GM19023 (cell line): ENCODE measurements at regions not wholly inside any gene's neighbourhood (a gene's known extent, or its start where the extent isn't known, plus 50 kb on each side); places are given as distances from the start of the nearest gene placed in this dataset.
"Not testable (repeated sequence)": the region's sequence is repeated elsewhere in the genome, so short reads cannot be mapped to it uniquely, and the experiment has no call there.

Source experiments
- ATAC-seq: cut with Tn5 transposase; IDR thresholded peaks from one replicate; pipeline ENCODE4 v1.9.1; 2021; ENCODE audit warnings: mild to moderate bottlenecking, moderate library complexity; ENCODE audit not compliant: unreplicated experiment

DNA sequence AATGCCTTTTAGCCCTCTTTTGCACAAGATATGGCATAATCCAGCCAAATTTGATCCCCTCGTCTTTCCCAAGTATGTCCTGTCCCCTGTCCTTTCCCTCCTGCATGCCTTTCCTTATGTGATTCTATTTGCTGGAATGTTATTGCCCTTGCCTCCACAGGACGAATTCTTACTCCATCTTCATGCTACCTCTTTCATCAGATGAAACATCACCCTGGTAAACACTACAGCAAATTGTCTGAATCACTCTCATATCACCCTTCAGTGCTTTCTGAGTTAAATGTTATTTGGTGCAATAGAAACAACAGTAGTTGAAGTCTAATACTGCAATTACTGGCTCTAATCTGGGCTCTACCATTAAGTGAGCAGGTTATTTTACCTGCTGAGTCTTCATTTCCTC lies 52.2 kb upstream of the FAT1 start:
- no peak for ATAC-seq

GRCh38 chr4:186778134-186778533 lies 54.5 kb upstream of the FAT1 start:
- ATAC-seq, result no peak

DNA sequence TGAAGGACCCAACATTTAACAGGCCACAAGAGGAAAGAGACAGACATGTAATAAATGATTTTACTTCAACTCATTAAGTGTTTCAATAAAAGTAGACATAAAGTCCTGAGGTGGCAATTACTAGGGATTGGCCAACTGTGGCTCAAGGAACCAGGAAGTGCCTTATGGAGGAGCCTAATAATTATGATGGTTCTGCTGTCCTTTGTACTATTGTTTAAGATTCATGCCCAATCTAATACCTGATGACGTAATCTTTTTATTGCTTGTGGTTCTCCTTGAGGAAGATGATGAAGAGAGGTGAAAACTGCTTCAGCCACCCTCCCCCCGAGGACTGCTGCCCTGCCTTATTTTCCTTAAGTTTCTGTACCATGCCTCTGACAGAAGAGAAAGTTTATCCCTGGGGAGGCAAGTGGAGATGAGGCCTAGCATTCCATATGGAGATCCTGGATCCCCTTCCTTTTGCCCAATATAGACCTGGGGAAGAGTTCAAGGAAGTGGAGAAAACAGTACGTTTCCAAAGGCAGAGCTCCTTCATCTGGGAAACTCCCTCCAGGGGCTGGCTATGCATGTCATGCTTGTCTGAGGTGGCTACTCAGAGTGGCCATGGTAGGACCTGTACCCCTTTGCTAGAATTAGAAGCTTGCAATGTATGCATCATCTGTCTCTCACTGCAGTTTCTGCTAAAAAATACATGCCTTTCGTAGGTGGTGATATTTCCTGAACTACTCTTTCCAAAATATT lies 56.8 kb upstream of the FAT1 start:
- no peak for ATAC-seq

- no peak for ATAC-seq
These were observed 57.6 kb upstream of the FAT1 start for GRCh38 chr4:186781032-186781917.

DNA sequence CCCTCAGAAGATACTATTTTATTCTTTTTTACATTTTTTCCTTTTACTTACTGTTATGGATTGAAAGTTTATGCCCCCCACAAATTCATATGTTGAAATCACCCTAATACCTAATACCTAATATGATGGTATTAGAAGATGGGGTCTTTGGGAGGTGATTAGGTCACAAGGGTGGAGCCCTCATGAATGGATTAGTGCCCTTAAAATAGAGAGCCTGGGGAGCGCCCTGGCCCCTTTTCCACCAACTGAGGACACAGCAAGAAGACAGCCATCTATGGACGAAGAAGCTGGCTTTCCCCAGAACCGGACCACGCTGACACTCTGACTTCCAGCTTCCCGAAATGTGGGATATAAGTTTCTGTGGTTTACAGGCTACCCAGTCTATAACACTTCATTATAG lies 58.6 kb upstream of the FAT1 start:
- no peak for ATAC-seq

GRCh38 chr4:186787536-186787935 lies 63.9 kb upstream of the FAT1 start:
- no peak for ATAC-seq

DNA sequence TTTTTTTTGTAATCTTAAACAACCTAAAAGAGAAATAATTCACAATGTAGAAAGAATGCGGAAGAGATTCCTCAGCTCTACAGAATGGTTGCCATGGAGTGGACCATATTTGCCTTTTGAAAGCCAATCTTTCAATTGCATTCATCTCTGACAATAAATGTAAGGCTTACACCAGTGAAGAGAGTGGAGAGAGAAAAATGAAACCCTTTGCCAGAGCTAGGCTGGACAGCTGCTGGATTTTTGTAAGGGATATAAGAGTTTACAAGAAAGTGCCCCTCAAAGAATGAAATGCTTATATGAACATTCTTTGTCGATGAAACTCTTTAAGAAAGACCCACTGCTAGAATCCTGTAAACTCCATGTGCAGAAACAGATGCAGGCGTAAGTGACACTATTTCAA lies 66.0 kb upstream of the FAT1 start:
- no peak for ATAC-seq

- ATAC-seq, result no peak
These were observed 67.0 kb upstream of the FAT1 start for GRCh38 chr4:186790630-186791029.

DNA sequence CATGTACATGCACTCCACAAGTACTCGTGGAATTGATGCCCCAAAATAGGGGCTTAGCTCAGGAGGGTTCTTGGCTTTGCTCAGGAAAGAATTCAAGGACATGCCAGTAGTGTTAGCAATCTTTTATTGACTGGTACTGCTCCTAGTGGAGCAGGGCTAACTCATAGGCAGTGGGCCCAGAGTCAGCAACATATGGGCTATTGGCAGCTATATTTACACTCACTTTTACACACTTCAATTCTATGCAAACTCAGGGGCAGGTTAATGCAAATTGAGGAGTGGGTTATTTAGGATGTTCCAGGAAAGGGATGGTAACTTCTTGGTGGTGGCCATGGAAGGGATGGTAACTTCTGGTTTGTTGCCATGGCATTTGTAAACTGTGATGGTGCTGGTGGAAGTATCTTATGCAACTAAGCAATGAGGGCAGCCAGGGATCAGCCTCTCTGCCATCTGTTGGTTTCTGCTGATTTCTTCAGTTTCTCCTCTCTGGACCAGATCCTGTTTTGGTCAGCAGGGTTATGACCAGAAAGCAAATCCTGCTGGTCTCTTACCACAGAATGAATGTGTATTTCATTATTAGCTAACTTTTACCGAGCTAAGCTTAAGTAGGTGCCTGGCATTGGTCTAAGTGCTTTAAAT lies 69.2 kb upstream of the FAT1 start:
- ATAC-seq, result no peak

- ATAC-seq, result no peak
These were observed 75.4 kb upstream of the FAT1 start for GRCh38 chr4:186798951-186799659.

GRCh38 chr4:186805020-186805820 lies 81.6 kb upstream of the FAT1 start:
- ATAC-seq, result no peak

- not testable (repeated sequence) for ATAC-seq
These were observed 82.3 kb upstream of the FAT1 start for GRCh38 chr4:186805917-186806316.

DNA sequence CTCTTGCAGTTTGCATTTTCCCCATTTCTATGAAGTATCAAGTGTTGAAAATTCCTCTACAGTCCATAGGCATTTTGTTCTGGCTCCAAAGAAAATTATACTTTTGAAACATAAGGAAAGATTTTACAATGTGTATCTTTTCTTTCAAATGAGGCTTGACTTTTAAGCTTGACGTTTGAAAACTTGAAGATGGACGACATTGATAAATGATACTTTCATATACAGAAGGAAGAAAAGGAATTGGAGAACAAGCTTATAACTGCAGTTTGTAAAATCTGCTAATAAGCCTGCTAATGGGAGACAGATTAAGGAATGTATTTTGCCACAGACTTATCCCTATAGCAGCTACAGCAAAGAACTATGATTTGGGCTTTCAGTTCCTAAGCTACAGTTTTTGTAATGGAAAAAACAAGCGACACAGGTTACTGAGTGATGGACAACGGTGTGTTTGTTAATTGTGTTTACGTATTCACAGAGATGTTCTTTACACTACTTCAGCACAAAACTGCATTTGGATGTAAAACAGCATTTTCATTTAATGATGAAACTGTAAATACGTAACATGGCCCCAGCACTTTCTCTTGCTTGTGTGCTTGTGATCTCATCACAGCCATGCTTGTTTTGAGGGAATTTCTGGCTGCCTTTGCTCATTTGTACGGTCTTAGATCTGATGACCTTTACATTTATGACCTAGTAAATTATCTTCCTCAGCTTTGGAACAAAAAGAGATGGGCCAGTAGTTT lies 83.2 kb upstream of the FAT1 start:
- no peak for ATAC-seq

GRCh38 chr4:186807808-186808629 lies 84.4 kb upstream of the FAT1 start:
- ATAC-seq, result no peak

DNA sequence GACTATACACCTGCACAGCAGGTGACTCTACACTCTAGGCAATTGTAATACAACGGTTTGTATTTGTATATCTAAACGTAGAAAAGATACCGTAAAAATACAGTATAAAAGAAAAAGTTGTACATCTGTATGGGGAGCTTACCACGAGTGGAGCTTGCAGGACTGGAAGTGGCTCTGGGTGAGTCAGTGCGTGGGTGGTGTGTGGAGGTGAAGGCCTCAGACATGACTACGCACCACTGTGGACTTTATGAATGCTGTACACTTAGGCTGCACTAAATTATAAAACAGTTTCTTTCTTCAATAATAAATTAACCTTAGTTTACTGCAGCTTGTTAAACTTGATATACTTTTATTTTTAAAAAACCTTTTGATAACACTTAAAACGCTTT lies 85.0 kb upstream of the FAT1 start:
- no peak for ATAC-seq

- no peak for ATAC-seq
These were observed 85.4 kb upstream of the FAT1 start for GRCh38 chr4:186809070-186809469.

GRCh38 chr4:186810613-186811150 lies 87.0 kb upstream of the FAT1 start:
- ATAC-seq, result no peak

- ATAC-seq, result no peak
These were observed 88.9 kb upstream of the FAT1 start for GRCh38 chr4:186812592-186812991.
